Liver (tissue), 7 donors: ENCODE measurements at regions not wholly inside any gene's neighbourhood (a gene's known extent, or its start where the extent isn't known, plus 50 kb on each side); places are given as distances from the start of the nearest gene placed in this dataset.

Experiments
- DNase-seq: peaks from one replicate; pipeline ENCODE4 v3.0.0-alpha.2; 2017; ENCODE audit warnings: low spot score
- H3K27ac ChIP-seq, 2 donors: one replicate each; pipeline ENCODE4 v1.7.0; 2013; ENCODE audit warnings: inconsistent platforms in 2 of 2, low read length in 2 of 2, control low read depth in 1 of 2, low read depth in 1 of 2, mild to moderate bottlenecking in 1 of 2
- H3K27me3 ChIP-seq, 4 donors: one replicate each; pipeline versions ENCODE4 v1.6.1 to v1.7.0; 2013; ENCODE audit warnings: low read length in 3 of 4, inconsistent platforms in 1 of 4, mild to moderate bottlenecking in 1 of 4, moderate library complexity in 1 of 4; ENCODE audit not compliant: control insufficient read depth in 4 of 4, insufficient read depth in 4 of 4
- H3K36me3 ChIP-seq, 4 donors: one replicate each; pipeline versions ENCODE4 v1.6.1 to v1.7.0; 2013; ENCODE audit warnings: low read length in 3 of 4, mild to moderate bottlenecking in 3 of 4, low read depth in 1 of 4, moderate library complexity in 1 of 4; ENCODE audit not compliant: control insufficient read depth in 4 of 4, insufficient read depth in 3 of 4
- H3K4me1 ChIP-seq, 4 donors: one replicate each; pipeline versions ENCODE4 v1.6.1 to v1.7.0; 2013; ENCODE audit warnings: low read length in 3 of 4, mild to moderate bottlenecking in 3 of 4, moderate library complexity in 1 of 4; ENCODE audit not compliant: control insufficient read depth in 4 of 4, insufficient read depth in 4 of 4
- H3K4me3 ChIP-seq, 3 donors: one replicate each; pipeline versions ENCODE4 v1.6.1 to v1.7.0; 2013; ENCODE audit warnings: low read length in 3 of 3, control low read depth in 1 of 3, low read depth in 1 of 3, mild to moderate bottlenecking in 1 of 3
- H3K9ac ChIP-seq, 2 donors: one replicate each; pipeline ENCODE4 v1.7.0; 2013; ENCODE audit warnings: low read length in 2 of 2, mild to moderate bottlenecking in 2 of 2, moderate library complexity in 2 of 2, control low read depth in 1 of 2, low read depth in 1 of 2
- H3K9me3 ChIP-seq, 4 donors: one replicate each; pipeline versions ENCODE4 v1.6.1 to v1.7.0; 2013; ENCODE audit warnings: low read length in 3 of 4; ENCODE audit not compliant: control insufficient read depth in 4 of 4
- ATF3 ChIP-seq: IDR thresholded peaks from 2 replicates; pipeline ENCODE4 v1.6.1; 2016; ENCODE audit warnings: antibody characterized with exemption
- EGR1 ChIP-seq, 2 donors: IDR thresholded peaks; 2 replicates each; pipeline ENCODE4 v1.6.1; 2016 to 2018; ENCODE audit warnings: antibody characterized with exemption in 2 of 2, low read depth in 2 of 2
- FOXA1 ChIP-seq: IDR thresholded peaks from 2 replicates; pipeline ENCODE4 v1.6.1; 2016; ENCODE audit warnings: antibody characterized with exemption
- GABPA ChIP-seq, 2 donors: IDR thresholded peaks in 1 of 2; conservative IDR thresholded peaks in 1 of 2; 2 replicates each; pipeline ENCODE4 v1.6.1; 2016; ENCODE audit warnings: antibody characterized with exemption in 2 of 2, mild to moderate bottlenecking in 1 of 2, moderate library complexity in 1 of 2
- HNF4A ChIP-seq, 2 donors: conservative IDR thresholded peaks; 2 replicates each; pipeline ENCODE4 v1.6.1; 2016; ENCODE audit warnings: antibody characterized with exemption in 2 of 2, mild to moderate bottlenecking in 2 of 2
- HNF4G ChIP-seq: IDR thresholded peaks from 2 replicates; pipeline ENCODE4 v1.6.1; 2016; ENCODE audit warnings: antibody characterized with exemption
- JUND ChIP-seq, 2 donors: IDR thresholded peaks; 2 replicates each; pipeline ENCODE4 v1.6.1; 2016; ENCODE audit warnings: antibody characterized with exemption in 2 of 2
- MAX ChIP-seq: IDR thresholded peaks from 2 replicates; pipeline ENCODE4 v1.6.1; 2016; ENCODE audit warnings: antibody characterized with exemption
- NR2F2 ChIP-seq: IDR thresholded peaks from 2 replicates; pipeline ENCODE4 v1.6.1; 2016; ENCODE audit warnings: antibody characterized with exemption
- RAD21 ChIP-seq, 2 donors: IDR thresholded peaks; 2 replicates each; pipeline ENCODE4 v1.6.1; 2016; ENCODE audit warnings: antibody characterized with exemption in 2 of 2, mild to moderate bottlenecking in 2 of 2
- REST ChIP-seq: IDR thresholded peaks from 2 replicates; pipeline ENCODE4 v1.6.1; 2016; ENCODE audit warnings: antibody characterized with exemption, mild to moderate bottlenecking
- RXRA ChIP-seq, 2 donors: IDR thresholded peaks; 2 replicates each; pipeline ENCODE4 v1.6.1; 2017 to 2018; ENCODE audit warnings: antibody characterized with exemption in 2 of 2, mild to moderate bottlenecking in 1 of 2
- SP1 ChIP-seq: IDR thresholded peaks from 2 replicates; pipeline ENCODE4 v1.6.1; 2018; ENCODE audit warnings: antibody characterized with exemption, mild to moderate bottlenecking
- TAF1 ChIP-seq: conservative IDR thresholded peaks from 2 replicates; pipeline ENCODE4 v1.6.1; 2016; ENCODE audit warnings: antibody characterized with exemption, mild to moderate bottlenecking
- YY1 ChIP-seq: IDR thresholded peaks from 2 replicates; pipeline ENCODE4 v1.6.1; 2016; ENCODE audit warnings: antibody characterized with exemption, mild to moderate bottlenecking
- ZBTB33 ChIP-seq: IDR thresholded peaks from 2 replicates; pipeline ENCODE4 v1.6.1; 2016; ENCODE audit warnings: antibody characterized with exemption
- WGBS: extraction: QIAGEN DNeasy Blood & Tissue Kit; methylation state at CpG from one replicate; pipeline ENCODE4 v1.1.7; 2013; 5-methylcytosine and 5-hydroxymethylcytosine counted together
- donor health status: healthy.
- donor health status: healthy.
- donor health status: healthy.
- donor health status: healthy.

GRCh38 chr9:87813119-87813463 is 69.6 kb upstream of the SPATA31E1 start:
- H3K36me3 ChIP-seq = no peaks in the 10 kb centered on the region
- H3K9me3 ChIP-seq = peaks cover 0 to 2% (median under 1%) of the 10 kb centered on the region in 4 donors
- H3K9ac ChIP-seq = no peak overlapping the region
- TF ChIP-seq SP1 = no peak
- TF ChIP-seq MAX = no peak
- no peak for TF ChIP-seq FOXA1
- TF ChIP-seq TAF1 = no peak
- no peak for TF ChIP-seq RAD21 (IDR thresholded peaks at IDR 0.05)
- no peak for TF ChIP-seq EGR1 (IDR thresholded peaks at IDR 0.05; ENCODE audit: low read depth in 2 of 2)
- TF ChIP-seq ZBTB33 = no peak
- TF ChIP-seq YY1 = no peak
- TF ChIP-seq NR2F2 = no peak
- no peak for TF ChIP-seq JUND (IDR thresholded peaks at IDR 0.05)
- TF ChIP-seq HNF4G = no peak
- no peak for TF ChIP-seq GABPA (IDR thresholded peaks at IDR 0.05 in 1 of 2, conservative IDR thresholded peaks at IDR 0.05 in 1 of 2)
- no peak for TF ChIP-seq HNF4A (conservative IDR thresholded peaks at IDR 0.05)
- no peak for TF ChIP-seq ATF3
- no peak for TF ChIP-seq RXRA (IDR thresholded peaks at IDR 0.05)
- 45% methylated on average over 7 of the region's 7 CpGs for WGBS
- no peaks in the 10 kb centered on the region for H3K27me3 ChIP-seq
- H3K4me3 ChIP-seq = no peak overlapping the region
- no peak for DNase-seq
- H3K4me1 ChIP-seq = peaks cover 0 to 14% (median 8%) of the 10 kb centered on the region in 4 donors
- H3K27ac ChIP-seq = peak overlapping the region; percentile 4 to 32

GRCh38 chr9:87816036-87816435 is 66.6 kb upstream of the SPATA31E1 start:
- Histone ChIP-seq H3K4me1 (peaks cover 0 to 14% (median 6%) of the 10 kb centered on the region in 4 donors), H3K27me3 (no peaks in the 10 kb centered on the region), H3K9ac (no peak overlapping the region), H3K36me3 (no peaks in the 10 kb centered on the region), H3K9me3 (no peaks in the 10 kb centered on the region), H3K27ac (no peak overlapping the region), H3K4me3 (no peak overlapping the region)
- DNase-seq = no peak
- 3% methylated on average over 2 of the region's 2 CpGs for WGBS
- no peak for TF ChIP-seq ATF3
- no peak for TF ChIP-seq EGR1 (IDR thresholded peaks at IDR 0.05; ENCODE audit: low read depth in 2 of 2)
- no peak for TF ChIP-seq GABPA (IDR thresholded peaks at IDR 0.05 in 1 of 2, conservative IDR thresholded peaks at IDR 0.05 in 1 of 2)
- TF ChIP-seq RXRA (IDR thresholded peaks at IDR 0.05) = no peak
- TF ChIP-seq FOXA1 = no peak
- TF ChIP-seq RAD21 (IDR thresholded peaks at IDR 0.05) = peak; percentile 5 to 56
- TF ChIP-seq REST = no peak
